ENCODE measurements at regions not wholly inside any gene's neighbourhood (a gene's known extent, or its start where the extent isn't known, plus 50 kb on each side); places are given as distances from the start of the nearest gene placed in this dataset.
"Not testable (repeated sequence)": the region's sequence is repeated elsewhere in the genome, so short reads cannot be mapped to it uniquely, and the experiment has no call there.

- no peak for DNase-seq (ENCODE audit: low read depth, low spot score)
Measured at GRCh38 chr1:182331387-182331786, 60.2 kb downstream of the GLUL start.

GRCh38 chr1:182330303-182330702 is 61.3 kb downstream of the GLUL start:
- DNase-seq (ENCODE audit: low read depth, low spot score) = no peak

GRCh38 chr1:182329471-182329870 is 62.1 kb downstream of the GLUL start:
- no peak for DNase-seq (ENCODE audit: low read depth, low spot score)

GRCh38 chr1:182328591-182328990 is 63.0 kb downstream of the GLUL start:
- no peak for DNase-seq (ENCODE audit: low read depth, low spot score)

- DNase-seq (ENCODE audit: low read depth, low spot score) = no peak
Measured at GRCh38 chr1:182325339-182325738, 66.3 kb downstream of the GLUL start.

- DNase-seq (ENCODE audit: low read depth, low spot score) = not testable (repeated sequence)
Measured at GRCh38 chr1:182321532-182321931, 70.1 kb downstream of the GLUL start.

- DNase-seq (ENCODE audit: low read depth, low spot score) = no peak
Measured at GRCh38 chr1:182317611-182318161, 73.9 kb downstream of the GLUL start.

GRCh38 chr1:182316454-182316853 is 75.1 kb downstream of the GLUL start:
- DNase-seq (ENCODE audit: low read depth, low spot score) = not testable (repeated sequence)

- DNase-seq (ENCODE audit: low read depth, low spot score) = no peak
Measured at GRCh38 chr1:182315167-182315556, 76.4 kb downstream of the GLUL start.

- no peak for DNase-seq (ENCODE audit: low read depth, low spot score)
Measured at GRCh38 chr1:182309631-182310351, 81.8 kb downstream of the GLUL start.

GRCh38 chr1:182308826-182309225 is 82.8 kb downstream of the GLUL start:
- no peak for DNase-seq (ENCODE audit: low read depth, low spot score)

- not testable (repeated sequence) for DNase-seq (ENCODE audit: low read depth, low spot score)
Measured at GRCh38 chr1:182307486-182307885, 84.1 kb downstream of the GLUL start.

GRCh38 chr1:182305861-182306260 is 85.7 kb downstream of the GLUL start:
- DNase-seq (ENCODE audit: low read depth, low spot score) = no peak

- DNase-seq (ENCODE audit: low read depth, low spot score) = no peak
Measured at GRCh38 chr1:182304627-182305026, 87.0 kb downstream of the GLUL start.

GRCh38 chr1:182304218-182304617 is 87.4 kb downstream of the GLUL start:
- no peak for DNase-seq (ENCODE audit: low read depth, low spot score)

GRCh38 chr1:182303778-182304177 is 87.8 kb downstream of the GLUL start:
- DNase-seq (ENCODE audit: low read depth, low spot score) = no peak

GRCh38 chr1:182301467-182302198 is 90.0 kb downstream of the GLUL start:
- no peak for DNase-seq (ENCODE audit: low read depth, low spot score)

GRCh38 chr1:182301026-182301436 is 90.6 kb downstream of the GLUL start:
- no peak for DNase-seq (ENCODE audit: low read depth, low spot score)

- no peak for DNase-seq (ENCODE audit: low read depth, low spot score)
Measured at GRCh38 chr1:182299728-182300616, 91.6 kb downstream of the GLUL start.

GRCh38 chr1:182299054-182299727 is 92.4 kb downstream of the GLUL start:
- not testable (repeated sequence) for DNase-seq (ENCODE audit: low read depth, low spot score)

- no peak for DNase-seq (ENCODE audit: low read depth, low spot score)
Measured at GRCh38 chr1:182297335-182297734, 94.3 kb downstream of the GLUL start.

Measured in brain pericyte (primary cell).